A549 (cell line): ENCODE measurements at regions not wholly inside any gene's neighbourhood (a gene's known extent, or its start where the extent isn't known, plus 50 kb on each side); places are given as distances from the start of the nearest gene placed in this dataset.

Experiments used
- ATAC-seq, 2 experiments: fragments of 200-7000 bp in 1 of 2; fragments of >200 bp in 1 of 2; cut with Nextera tagmentation in 1 of 2; cut with Tn5 transposase in 1 of 2; 3 replicates each; pipeline versions ENCODE4 v1.8.0 to v1.9.1; 2018 to 2020; ENCODE audit warnings: mild to moderate bottlenecking in 1 of 2, moderate library complexity in 1 of 2
- CTCF ChIA-PET: fragments of 300-600 bp; sonication (Branson Sonifier 250); formaldehyde crosslinking; extraction: SDS; loops from one replicate; lab custom pipeline; 2021; ENCODE audit warnings: antibody characterized with exemption, inconsistent platforms; lab: Yijun Ruan, JAX
- POLR2A ChIA-PET: fragments of 350-600 bp; formaldehyde crosslinking; extraction: SDS; loops from one replicate; lab custom pipeline; 2021; ENCODE audit warnings: antibody characterized with exemption, inconsistent platforms; lab: Yijun Ruan, JAX
- DNase-seq, 2 experiments: peaks; one replicate each; pipeline versions ENCODE4 v3.0.0 to v3.0.0-alpha.2; 2011 to 2016; ENCODE audit warnings: low read depth in 1 of 2, low spot score in 1 of 2
- FAIRE-seq: peaks from 2 replicates; lab custom pipeline; 2011; peaks lifted over from hg19 to GRCh38; lab: Jason Lieb, UNC
- H3K27ac ChIP-seq, 2 experiments: fragments of >200 bp; sonication (Bioruptor Twin); formaldehyde crosslinking; 3 replicates each; pipeline ENCODE4 v1.5.1; 2016 to 2017
- H3K4me1 ChIP-seq: fragments of >200 bp; sonication (Bioruptor Twin); formaldehyde crosslinking; 3 replicates; pipeline ENCODE4 v1.6.1; 2016
- H3K4me2 ChIP-seq: fragments of >200 bp; sonication (Bioruptor Twin); formaldehyde crosslinking; 3 replicates; pipeline ENCODE4 v1.6.1; 2016
- H3K4me3 ChIP-seq: fragments of >200 bp; sonication (Bioruptor Twin); formaldehyde crosslinking; 3 replicates; pipeline ENCODE4 v1.5.1; 2016
- H3K9me3 ChIP-seq: fragments of >200 bp; sonication (Bioruptor Twin); formaldehyde crosslinking; 3 replicates; pipeline ENCODE4 v1.6.1; 2016
- ATOH8 ChIP-seq: fragments of 250-450 bp; sonication (Bioruptor Pico); IDR thresholded peaks from 2 replicates; pipeline ENCODE4 v1.5.0; 2020; ENCODE audit warnings: low read depth, mild to moderate bottlenecking, moderate library complexity
- BCL3 ChIP-seq: fragments of >200 bp; sonication (Bioruptor Twin); formaldehyde crosslinking; IDR thresholded peaks from 3 replicates; pipeline ENCODE4 v1.6.1; 2016
- BHLHE40 ChIP-seq: IDR thresholded peaks from 2 replicates; pipeline ENCODE4 v1.6.1; 2012; ENCODE audit warnings: low read depth, low read length, inconsistent platforms
- CTCF ChIP-seq: fragments of >200 bp; sonication (Bioruptor Twin); formaldehyde crosslinking; IDR thresholded peaks from 3 replicates; pipeline ENCODE4 v1.5.1; 2016
- EP300 ChIP-seq, 2 experiments: fragments of >200 bp; sonication (Bioruptor Twin); formaldehyde crosslinking; IDR thresholded peaks; 2 replicates in 1 of 2; 3 replicates in 1 of 2; pipeline ENCODE4 v1.6.1; 2016 to 2017
- FOSL2 ChIP-seq, 2 experiments: fragments of 450-650 bp in 1 of 2; fragments of >200 bp in 1 of 2; sonication (Bioruptor Twin) in 1 of 2; formaldehyde crosslinking; IDR thresholded peaks; 2 replicates each; pipeline versions ENCODE4 v1.5.0 to v1.6.1; 2016 to 2020; ENCODE audit warnings: mild to moderate bottlenecking in 1 of 2, moderate library complexity in 1 of 2
- FOXS1 ChIP-seq: fragments of 250-450 bp; sonication (Bioruptor Pico); IDR thresholded peaks from 2 replicates; pipeline ENCODE4 v1.5.0; 2020; ENCODE audit warnings: mild to moderate bottlenecking, moderate library complexity
- GATA3 ChIP-seq: IDR thresholded peaks from 2 replicates; pipeline ENCODE4 v1.6.1; 2012; ENCODE audit warnings: borderline replicate concordance
- HDAC2 ChIP-seq: fragments of 200-600 bp; sonication (generic); IDR thresholded peaks from 2 replicates; pipeline ENCODE4 v1.6.1; 2016
- JUN ChIP-seq, 2 experiments: fragments of >200 bp; sonication (Bioruptor Twin); formaldehyde crosslinking; IDR thresholded peaks; 2 replicates in 1 of 2; 3 replicates in 1 of 2; pipeline ENCODE4 v1.6.1; 2016 to 2017
- JUNB ChIP-seq: fragments of >200 bp; sonication (Bioruptor Twin); formaldehyde crosslinking; IDR thresholded peaks from 2 replicates; pipeline ENCODE4 v1.6.1; 2016
- KDM1A ChIP-seq: fragments of 200-600 bp; sonication (generic); IDR thresholded peaks from 2 replicates; pipeline ENCODE4 v1.6.1; 2016; ENCODE audit warnings: low read depth, mild to moderate bottlenecking
- MAFK ChIP-seq: fragments of 450-650 bp; IDR thresholded peaks from 2 replicates; pipeline ENCODE4 v1.6.1; 2014; ENCODE audit not compliant: partially characterized antibody
- MAX ChIP-seq: IDR thresholded peaks from 2 replicates; pipeline ENCODE4 v1.6.1; 2012
- RARB ChIP-seq: fragments of 250-450 bp; sonication (Bioruptor Pico); IDR thresholded peaks from 2 replicates; pipeline ENCODE4 v1.8.0; 2021; ENCODE audit warnings: mild to moderate bottlenecking, moderate library complexity
- SREBF2 ChIP-seq: fragments of 450-650 bp; IDR thresholded peaks from 2 replicates; pipeline ENCODE4 v1.6.1; 2014; ENCODE audit warnings: mild to moderate bottlenecking, moderate library complexity
- TFCP2L1 ChIP-seq: fragments of 250-450 bp; sonication (Bioruptor Pico); IDR thresholded peaks from 2 replicates; pipeline ENCODE4 v1.5.0; 2021; ENCODE audit warnings: mild to moderate bottlenecking
- ZFP36 ChIP-seq: fragments of 450-650 bp; IDR thresholded peaks from 2 replicates; pipeline ENCODE4 v1.6.1; 2014; ENCODE audit warnings: borderline replicate concordance; ENCODE audit not compliant: partially characterized antibody
- WGBS: methylation state at CpG from one replicate; pipeline ENCODE4 v1.1.6; 2017; ENCODE audit errors: missing lambda C conversion rate; 5-methylcytosine and 5-hydroxymethylcytosine counted together

- TF ChIP-seq JUNB (no peak), CTCF (no peak), MAX (no peak), FOXS1 (CRISPR knock-in tag) (no peak), GATA3 (no peak), EP300 (IDR thresholded peaks at IDR 0.05) (no peak), FOSL2 (IDR thresholded peaks at IDR 0.05) (no peak), FOSL2 (CRISPR knock-in tag; IDR thresholded peaks at IDR 0.05) (no peak), BCL3 (no peak)
- no peak for DNase-seq
- 5% methylated on average over 7 of the region's 7 CpGs for WGBS
- H3K4me2 ChIP-seq = no peak overlapping the region
- ChIA-PET POLR2A (no interaction called here), CTCF (no interaction called here)
- no peaks in the 10 kb centered on the region for H3K9me3 ChIP-seq
- H3K4me1 ChIP-seq = no peaks in the 10 kb centered on the region
- no peak for ATAC-seq
- H3K27ac ChIP-seq = no peak overlapping the region
- no peak for FAIRE-seq
- H3K4me3 ChIP-seq = no peak overlapping the region
Observed at GRCh38 chr4:181289198-181289597, 954.0 kb upstream of the TENM3 start.

- H3K27ac ChIP-seq = no peak overlapping the region
- H3K4me2 ChIP-seq = no peak overlapping the region
- CTCF ChIA-PET = no interaction called here
- FAIRE-seq = no peak
- no peak for TF ChIP-seq TFCP2L1 (CRISPR knock-in tag)
- no peak for TF ChIP-seq BCL3
- TF ChIP-seq KDM1A = no peak
- TF ChIP-seq, all 56 proteins: peak for 0
- ATAC-seq = no peak
- no peak overlapping the region for H3K4me3 ChIP-seq
- WGBS = 40% methylated on average over 5 of the region's 5 CpGs
- POLR2A ChIA-PET = no interaction called here
- DNase-seq = no peak
- H3K4me1 ChIP-seq = no peaks in the 10 kb centered on the region
- no peaks in the 10 kb centered on the region for H3K9me3 ChIP-seq
Observed at GRCh38 chr4:181291615-181292014, 951.6 kb upstream of the TENM3 start.

GRCh38 chr4:181293014-181293413 lies 950.2 kb upstream of the TENM3 start:
- CTCF ChIA-PET = no interaction called here
- ATAC-seq = no peak
- 31% methylated on average over 3 of the region's 3 CpGs for WGBS
- no peak overlapping the region for H3K4me2 ChIP-seq
- TF ChIP-seq ATOH8 (CRISPR knock-in tag) = no peak
- no peak for TF ChIP-seq ZFP36
- TF ChIP-seq, all 56 proteins: peak for 0
- no peak for FAIRE-seq
- POLR2A ChIA-PET = no interaction called here
- no peak for DNase-seq
- Histone ChIP-seq H3K4me3 (no peak overlapping the region), H3K9me3 (no peaks in the 10 kb centered on the region), H3K4me1 (no peaks in the 10 kb centered on the region), H3K27ac (no peak overlapping the region)

GRCh38 chr4:181293541-181293940 lies 949.7 kb upstream of the TENM3 start:
- Histone ChIP-seq H3K4me2 (no peak overlapping the region), H3K9me3 (no peaks in the 10 kb centered on the region), H3K4me1 (no peaks in the 10 kb centered on the region), H3K27ac (no peak overlapping the region), H3K4me3 (no peak overlapping the region)
- POLR2A ChIA-PET = no interaction called here
- WGBS = 33% methylated on average over 10 of the region's 10 CpGs
- DNase-seq = no peak
- FAIRE-seq = no peak
- ATAC-seq = no peak
- TF ChIP-seq ZFP36 (no peak), SREBF2 (no peak), HDAC2 (no peak), TFCP2L1 (CRISPR knock-in tag) (no peak), BHLHE40 (no peak), MAFK (no peak), JUN (IDR thresholded peaks at IDR 0.05) (no peak), RARB (CRISPR knock-in tag) (no peak)
- TF ChIP-seq, all 56 proteins: peak for 0
- CTCF ChIA-PET = no interaction called here
